D721Med (cell line): ENCODE measurements at regions not wholly inside any gene's neighbourhood (a gene's known extent, or its start where the extent isn't known, plus 50 kb on each side); places are given as distances from the start of the nearest gene placed in this dataset.

Experiments used
- DNase-seq: peaks from one replicate; pipeline ENCODE4 v3.0.0; 2011; ENCODE audit warnings: low spot score; ENCODE audit not compliant: insufficient read length
- FAIRE-seq: peaks from 2 replicates; lab custom pipeline; 2011; peaks lifted over from hg19 to GRCh38; lab: Jason Lieb, UNC
- CTCF ChIP-seq: IDR thresholded peaks from 2 replicates; pipeline ENCODE4 v1.5.1; 2012; ENCODE audit warnings: mild to moderate bottlenecking, control low read depth; ENCODE audit not compliant: insufficient read depth; ENCODE audit errors: missing control alignments

- DNase-seq (no peak), FAIRE-seq (no peak)
- no peak for TF ChIP-seq CTCF
These were observed 134.1 kb downstream of the FSCB start for GRCh38 chr14:44372807-44373489.

- FAIRE-seq: no peak
- no peak for TF ChIP-seq CTCF
- no peak for DNase-seq
These were observed 134.9 kb downstream of the FSCB start for GRCh38 chr14:44372231-44372630.

GRCh38 chr14:44370727-44371126 is 136.4 kb downstream of the FSCB start:
- FAIRE-seq (no peak), DNase-seq (no peak)
- no peak for TF ChIP-seq CTCF

- DNase-seq: no peak
- peak; percentile 28 for TF ChIP-seq CTCF
- FAIRE-seq: no peak
These were observed 137.5 kb downstream of the FSCB start for GRCh38 chr14:44369401-44370123.

GRCh38 chr14:44361083-44361482 is 146.0 kb downstream of the FSCB start:
- DNase-seq (no peak), FAIRE-seq (no peak)
- no peak for TF ChIP-seq CTCF

- no peak for TF ChIP-seq CTCF
- FAIRE-seq: no peak
These were observed 153.3 kb downstream of the FSCB start for GRCh38 chr14:44353805-44354204.

GRCh38 chr14:44352201-44352600 is 154.9 kb downstream of the FSCB start:
- DNase-seq (no peak), FAIRE-seq (peak; percentile 71)
- TF ChIP-seq CTCF: no peak

More at GRCh38 chr14:44353805-44354204, 153.3 kb downstream of the FSCB start:
- no peak for DNase-seq
